HepG2 (cell line): ENCODE measurements at regions not wholly inside any gene's neighbourhood (a gene's known extent, or its start where the extent isn't known, plus 50 kb on each side); places are given as distances from the start of the nearest gene placed in this dataset.

Experiments used
- DR1 ChIP-seq: sonication (generic); formaldehyde crosslinking; IDR thresholded peaks from 2 replicates; pipeline ENCODE4 v1.8.0; 2021; ENCODE audit warnings: mild to moderate bottlenecking, missing genetic modification reagents, inconsistent platforms
- FOXA1 ChIP-seq, 2 experiments: fragments of 450-650 bp in 1 of 2; sonication (generic) in 1 of 2; formaldehyde crosslinking in 1 of 2; IDR thresholded peaks; 2 replicates each; pipeline versions ENCODE4 v1.4.0 to v1.6.1; 2016 to 2020; ENCODE audit warnings: missing genetic modification reagents in 1 of 2
- GRHL1 ChIP-seq: sonication (generic); formaldehyde crosslinking; conservative IDR thresholded peaks from 2 replicates; pipeline ENCODE4 v1.8.0; 2022; ENCODE audit warnings: missing genetic modification reagents
- MEIS1 ChIP-seq: sonication (generic); formaldehyde crosslinking; IDR thresholded peaks from 2 replicates; pipeline ENCODE4 v1.9.0; 2021; ENCODE audit warnings: mild to moderate bottlenecking, missing genetic modification reagents, moderate library complexity, borderline replicate concordance
- MIER3 ChIP-seq: IDR thresholded peaks from 2 replicates; pipeline ENCODE4 v1.6.1; 2016; ENCODE audit warnings: missing compliant biosample characterization, borderline replicate concordance
- NFE2L2 ChIP-seq: fragments of 150-350 bp; IDR thresholded peaks from 2 replicates; pipeline ENCODE4 v1.6.1; 2014; ENCODE audit warnings: low read length
- TEAD3 ChIP-seq: optimal IDR thresholded peaks from 2 replicates; pipeline ENCODE3; 2016; ENCODE audit warnings: borderline replicate concordance
- ZC3H4 ChIP-seq: sonication (generic); formaldehyde crosslinking; IDR thresholded peaks from 2 replicates; pipeline ENCODE4 v1.4.0; 2020; ENCODE audit warnings: missing genetic modification reagents, borderline replicate concordance
- ZNF546 ChIP-seq: sonication (generic); formaldehyde crosslinking; conservative IDR thresholded peaks from 2 replicates; pipeline ENCODE4 v1.8.1; 2023; ENCODE audit warnings: mild to moderate bottlenecking, missing genetic modification reagents
- ZNF629 ChIP-seq: sonication (generic); formaldehyde crosslinking; conservative IDR thresholded peaks from 2 replicates; pipeline ENCODE4 v1.5.0; 2020; ENCODE audit warnings: missing genetic modification reagents
- ZNF652 ChIP-seq: IDR thresholded peaks from 2 replicates; pipeline ENCODE4 v1.6.1; 2016; ENCODE audit warnings: low read depth, borderline replicate concordance
- ZNF737 ChIP-seq: sonication (generic); formaldehyde crosslinking; IDR thresholded peaks from 2 replicates; pipeline ENCODE4 v1.5.0; 2020; ENCODE audit warnings: missing genetic modification reagents, mild to moderate bottlenecking, borderline replicate concordance
- TF ChIP-seq, protein P1 (sequence below): sonication (generic); formaldehyde crosslinking; conservative IDR thresholded peaks from 2 replicates; pipeline ENCODE4 v1.4.0; 2020; ENCODE audit warnings: missing genetic modification reagents

DNA sequence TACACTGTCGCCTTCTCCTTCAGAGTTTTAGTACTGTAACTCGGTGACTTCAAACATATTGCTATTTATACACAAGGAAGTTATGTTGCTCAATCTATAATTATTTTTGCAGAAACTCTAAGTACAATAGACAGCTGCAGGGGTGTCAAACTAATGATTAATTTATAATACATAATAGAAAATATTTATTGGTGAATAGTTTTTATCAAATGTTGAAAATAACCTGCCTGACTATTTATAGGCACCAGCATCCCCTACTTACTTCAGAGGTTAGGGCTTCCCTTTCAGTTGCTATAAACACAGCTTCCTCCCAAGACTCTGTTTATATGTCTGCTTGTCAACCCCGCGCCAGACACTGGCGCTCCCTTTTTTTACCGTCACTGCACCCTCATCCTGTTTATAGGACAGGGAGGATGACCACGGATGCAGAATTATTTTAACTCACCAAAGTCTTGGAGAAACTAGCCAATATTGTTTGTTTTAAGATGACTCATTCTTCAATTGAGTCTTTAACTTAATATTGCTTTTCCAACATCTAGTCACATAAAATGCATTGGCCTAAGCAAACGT is 225.0 kb downstream of the ALDH8A1 start (continued):
- TF ChIP-seq GRHL1 (no peak), TEAD3 (CRISPR knock-in tag) (no peak), ZNF652 (CRISPR knock-in tag) (no peak), NFE2L2 (no peak), MEIS1 (CRISPR knock-in tag) (no peak), ZNF546 (CRISPR knock-in tag) (no peak), FOXA1 (IDR thresholded peaks at IDR 0.05) (no peak), FOXA1 (CRISPR knock-in tag; IDR thresholded peaks at IDR 0.05) (no peak), ZC3H4 (no peak), DR1 (CRISPR knock-in tag) (no peak), ZNF737 (CRISPR knock-in tag) (no peak), MIER3 (no peak), ZNF629 (CRISPR knock-in tag) (no peak)
- TF ChIP-seq, protein P1, sequence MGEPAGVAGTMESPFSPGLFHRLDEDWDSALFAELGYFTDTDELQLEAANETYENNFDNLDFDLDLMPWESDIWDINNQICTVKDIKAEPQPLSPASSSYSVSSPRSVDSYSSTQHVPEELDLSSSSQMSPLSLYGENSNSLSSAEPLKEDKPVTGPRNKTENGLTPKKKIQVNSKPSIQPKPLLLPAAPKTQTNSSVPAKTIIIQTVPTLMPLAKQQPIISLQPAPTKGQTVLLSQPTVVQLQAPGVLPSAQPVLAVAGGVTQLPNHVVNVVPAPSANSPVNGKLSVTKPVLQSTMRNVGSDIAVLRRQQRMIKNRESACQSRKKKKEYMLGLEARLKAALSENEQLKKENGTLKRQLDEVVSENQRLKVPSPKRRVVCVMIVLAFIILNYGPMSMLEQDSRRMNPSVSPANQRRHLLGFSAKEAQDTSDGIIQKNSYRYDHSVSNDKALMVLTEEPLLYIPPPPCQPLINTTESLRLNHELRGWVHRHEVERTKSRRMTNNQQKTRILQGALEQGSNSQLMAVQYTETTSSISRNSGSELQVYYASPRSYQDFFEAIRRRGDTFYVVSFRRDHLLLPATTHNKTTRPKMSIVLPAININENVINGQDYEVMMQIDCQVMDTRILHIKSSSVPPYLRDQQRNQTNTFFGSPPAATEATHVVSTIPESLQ (CRISPR knock-in tag), result no peak
